K562 (cell line): ENCODE measurements at regions not wholly inside any gene's neighbourhood (a gene's known extent, or its start where the extent isn't known, plus 50 kb on each side); places are given as distances from the start of the nearest gene placed in this dataset.

Experiments
- ATAC-seq: fragments of 200-7000 bp; cut with Tn5 transposase; 3 replicates; pipeline ENCODE4 v1.9.1; 2020; ENCODE audit warnings: moderate library complexity
- BruUV-seq: library from RNA; stranded (reverse); fragments of 400-500 nt; replicated peaks from 2 replicates; lab custom pipeline; 2021; lab: Mats Ljungman, UMichigan
- CTCF ChIA-PET: fragments of 300-600 bp; formaldehyde crosslinking; extraction: SDS; loops from one replicate; lab custom pipeline; 2021; ENCODE audit warnings: low intra/inter-chr PET ratio; lab: Yijun Ruan, JAX
- POLR2A ChIA-PET: fragments of 300-600, 350-650 bp; sonication (Branson Sonifier 250); formaldehyde crosslinking; extraction: SDS; loops from one replicate; lab custom pipeline; 2021; ENCODE audit warnings: antibody characterized with exemption, inconsistent platforms; lab: Yijun Ruan, JAX
- DNase-seq, 4 experiments: peaks; one replicate each; pipeline versions ENCODE4 v3.0.0 to v3.0.0-alpha.2; 2011 to 2018; ENCODE audit warnings: low spot score in 3 of 4, mixed read lengths in 3 of 4; ENCODE audit errors: extremely low read depth in 1 of 4
- FAIRE-seq: peaks from 2 replicates; lab custom pipeline; 2011; peaks lifted over from hg19 to GRCh38; lab: Jason Lieb, UNC
- H2AFZ ChIP-seq: 2 replicates; pipeline ENCODE4 v1.6.0; 2011; ENCODE audit warnings: low read depth, low read length, control low read depth, inconsistent platforms
- H3K27ac ChIP-seq: fragments of 200-600 bp; 3 replicates; pipeline ENCODE4 v1.8.0; 2011; ENCODE audit warnings: low read depth, mild to moderate bottlenecking, control low read depth, inconsistent platforms, low read length, moderate library complexity, mixed read lengths; ENCODE audit errors: extremely low read depth
- H3K27me3 ChIP-seq, 2 experiments: fragments of 300-600 bp in 1 of 2; 2 replicates in 1 of 2; 3 replicates in 1 of 2; pipeline versions ENCODE4 v1.6.0 to v1.8.0; 2011; ENCODE audit warnings: inconsistent platforms in 2 of 2, low read length in 2 of 2, mild to moderate bottlenecking in 1 of 2, mixed read lengths in 1 of 2, moderate library complexity in 1 of 2; ENCODE audit not compliant: control insufficient read depth in 2 of 2, insufficient read depth in 2 of 2
- H3K36me3 ChIP-seq: fragments of 300-600 bp; 3 replicates; pipeline ENCODE4 v1.8.0; 2011; ENCODE audit warnings: mild to moderate bottlenecking, low read length, inconsistent platforms; ENCODE audit not compliant: control insufficient read depth, insufficient read depth
- H3K4me1 ChIP-seq, 2 experiments: fragments of 200-600 bp in 1 of 2; replicated peaks in 1 of 2; 2 replicates in 1 of 2; 3 replicates in 1 of 2; pipeline versions ENCODE4 v1.5.1 to v1.8.0; 2011; ENCODE audit warnings: inconsistent platforms in 2 of 2, low read length in 2 of 2, mild to moderate bottlenecking in 1 of 2, mixed read lengths in 1 of 2, moderate library complexity in 1 of 2; ENCODE audit not compliant: control insufficient read depth in 2 of 2, insufficient read depth in 2 of 2
- H3K4me2 ChIP-seq: 2 replicates; pipeline ENCODE4 v1.6.1; 2011; ENCODE audit warnings: low read length, control low read depth, inconsistent platforms, mixed read lengths; ENCODE audit not compliant: insufficient read depth
- H3K4me3 ChIP-seq: fragments of 200-600 bp; sonication (generic), shearing (Covaris generic); 2 replicates; pipeline ENCODE4 v1.5.1; 2016; ENCODE audit warnings: control low read depth, inconsistent platforms
- H3K79me2 ChIP-seq: fragments of 200-600 bp; 3 replicates; pipeline ENCODE4 v1.8.0; 2011; ENCODE audit warnings: low read length, inconsistent platforms; ENCODE audit not compliant: control insufficient read depth, insufficient read depth
- H3K9ac ChIP-seq, 2 experiments: 2 replicates each; pipeline versions ENCODE4 v1.6.0 to v1.6.1; 2011; ENCODE audit warnings: low read depth in 2 of 2, low read length in 2 of 2, control low read depth in 1 of 2, inconsistent platforms in 1 of 2, mild to moderate bottlenecking in 1 of 2, mixed read lengths in 1 of 2; ENCODE audit not compliant: insufficient read depth in 1 of 2
- H3K9me1 ChIP-seq: one replicate; pipeline ENCODE4 v1.6.0; 2011; ENCODE audit warnings: inconsistent platforms, mild to moderate bottlenecking, low read length, moderate library complexity; ENCODE audit not compliant: control insufficient read depth, insufficient read depth
- H3K9me3 ChIP-seq: replicated peaks from 2 replicates; pipeline ENCODE4 v1.5.1; 2011; ENCODE audit warnings: low read depth, low read length, inconsistent platforms; ENCODE audit not compliant: control insufficient read depth, insufficient read depth
- H4K20me1 ChIP-seq: replicated peaks from 2 replicates; pipeline ENCODE4 v1.6.1; 2011; ENCODE audit warnings: low read length, inconsistent platforms, mixed read lengths; ENCODE audit not compliant: control insufficient read depth, insufficient read depth
- ILK ChIP-seq: fragments of 450-650 bp; IDR thresholded peaks from 2 replicates; pipeline ENCODE4 v1.6.1; 2016; ENCODE audit warnings: missing genetic modification characterization, low read depth, mild to moderate bottlenecking, missing compliant biosample characterization, moderate library complexity, borderline replicate concordance
- SMARCC2 ChIP-seq: fragments of 450-650 bp; IDR thresholded peaks from 2 replicates; pipeline ENCODE4 v1.6.1; 2017; ENCODE audit warnings: antibody characterized with exemption, moderate library complexity, mild to moderate bottlenecking, low read depth
- SMC3 ChIP-seq: conservative IDR thresholded peaks from 2 replicates; pipeline ENCODE4 v1.6.1; 2011; ENCODE audit warnings: low read depth, low read length, improper control_type of control experiment; ENCODE audit not compliant: insufficient read depth
- SREBF2 ChIP-seq: sonication (generic); formaldehyde crosslinking; IDR thresholded peaks from 2 replicates; pipeline ENCODE4 v1.4.0; 2020; ENCODE audit warnings: mild to moderate bottlenecking, missing genetic modification reagents
- in situ Hi-C: fragments of 300-500 bp; cut with MboI; formaldehyde crosslinking; loops from 4 replicates; pipeline ENCODE4 v1.15.0; 2018; ENCODE audit warnings: inconsistent platforms, mixed read lengths
- intact Hi-C: fragments of 100-400 bp; cut with micrococcal nuclease; formaldehyde crosslinking; loops from 2 replicates; pipeline ENCODE4 v1.14.2; 2022
- TF ChIP-seq, protein P1 (sequence below), 2 experiments: fragments of 150-350 bp in 1 of 2; IDR thresholded peaks; 2 replicates each; pipeline ENCODE4 v1.6.1; 2012 to 2016; ENCODE audit warnings: low read depth in 2 of 2, low read length in 2 of 2, mild to moderate bottlenecking in 1 of 2, moderate library complexity in 1 of 2
- TF ChIP-seq, protein P2 (sequence below): fragments of 150-350 bp; IDR thresholded peaks from 2 replicates; pipeline ENCODE4 v1.6.1; 2014; ENCODE audit warnings: low read depth, mild to moderate bottlenecking, low read length, borderline replicate concordance
- TF ChIP-seq, protein P3 (sequence below), 2 experiments: fragments of 450-650 bp; formaldehyde crosslinking in 1 of 2; IDR thresholded peaks; 2 replicates each; pipeline versions ENCODE4 v1.4.0 to v1.6.1; 2014 to 2020; ENCODE audit warnings: mild to moderate bottlenecking in 2 of 2, borderline replicate concordance in 1 of 2, low read depth in 1 of 2

DNA sequence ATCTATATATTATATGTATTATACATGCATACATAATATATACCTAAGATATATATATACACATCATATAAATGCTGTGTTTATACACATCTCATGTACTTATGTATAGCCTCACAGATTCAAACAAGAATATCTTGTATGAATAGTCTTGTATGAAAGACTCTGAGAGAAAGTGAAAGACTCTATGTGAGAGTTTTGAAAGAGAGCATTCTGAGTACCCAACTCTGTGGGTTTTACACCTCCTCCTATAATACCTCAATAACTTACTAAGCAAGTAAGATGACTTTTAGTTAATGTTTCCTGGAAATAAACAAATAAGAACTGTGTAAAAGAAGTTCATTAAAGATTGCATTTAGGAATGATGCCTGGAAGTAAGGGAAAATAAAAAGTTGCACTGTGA lies 108.1 kb upstream of the GMNC start:
- POLR2A ChIA-PET: no interaction called here
- Histone ChIP-seq H3K4me1 (no peaks in the 10 kb centered on the region), H3K9ac (no peak overlapping the region), H2AFZ (no peak overlapping the region), H3K27me3 (no peaks in the 10 kb centered on the region), H3K27ac (no peak overlapping the region), H4K20me1 (no peaks in the 10 kb centered on the region), H3K4me2 (no peak overlapping the region), H3K36me3 (no peaks in the 10 kb centered on the region), H3K9me3 (no peaks in the 10 kb centered on the region), H3K9me1 (no peaks in the 10 kb centered on the region), H3K4me3 (no peak overlapping the region), H3K79me2 (no peaks in the 10 kb centered on the region)
- FAIRE-seq (no peak), ATAC-seq (no peak), DNase-seq (no peak)
- BruUV-seq: no TSS peak
- intact Hi-C loops: no loop called here
- in situ Hi-C loops: no loop called here
- CTCF ChIA-PET: no interaction called here
- TF ChIP-seq SMARCC2 (no peak), SMC3 (no peak), SREBF2 (CRISPR knock-in tag) (no peak), ILK (tag) (no peak)
- TF ChIP-seq, protein P1, sequence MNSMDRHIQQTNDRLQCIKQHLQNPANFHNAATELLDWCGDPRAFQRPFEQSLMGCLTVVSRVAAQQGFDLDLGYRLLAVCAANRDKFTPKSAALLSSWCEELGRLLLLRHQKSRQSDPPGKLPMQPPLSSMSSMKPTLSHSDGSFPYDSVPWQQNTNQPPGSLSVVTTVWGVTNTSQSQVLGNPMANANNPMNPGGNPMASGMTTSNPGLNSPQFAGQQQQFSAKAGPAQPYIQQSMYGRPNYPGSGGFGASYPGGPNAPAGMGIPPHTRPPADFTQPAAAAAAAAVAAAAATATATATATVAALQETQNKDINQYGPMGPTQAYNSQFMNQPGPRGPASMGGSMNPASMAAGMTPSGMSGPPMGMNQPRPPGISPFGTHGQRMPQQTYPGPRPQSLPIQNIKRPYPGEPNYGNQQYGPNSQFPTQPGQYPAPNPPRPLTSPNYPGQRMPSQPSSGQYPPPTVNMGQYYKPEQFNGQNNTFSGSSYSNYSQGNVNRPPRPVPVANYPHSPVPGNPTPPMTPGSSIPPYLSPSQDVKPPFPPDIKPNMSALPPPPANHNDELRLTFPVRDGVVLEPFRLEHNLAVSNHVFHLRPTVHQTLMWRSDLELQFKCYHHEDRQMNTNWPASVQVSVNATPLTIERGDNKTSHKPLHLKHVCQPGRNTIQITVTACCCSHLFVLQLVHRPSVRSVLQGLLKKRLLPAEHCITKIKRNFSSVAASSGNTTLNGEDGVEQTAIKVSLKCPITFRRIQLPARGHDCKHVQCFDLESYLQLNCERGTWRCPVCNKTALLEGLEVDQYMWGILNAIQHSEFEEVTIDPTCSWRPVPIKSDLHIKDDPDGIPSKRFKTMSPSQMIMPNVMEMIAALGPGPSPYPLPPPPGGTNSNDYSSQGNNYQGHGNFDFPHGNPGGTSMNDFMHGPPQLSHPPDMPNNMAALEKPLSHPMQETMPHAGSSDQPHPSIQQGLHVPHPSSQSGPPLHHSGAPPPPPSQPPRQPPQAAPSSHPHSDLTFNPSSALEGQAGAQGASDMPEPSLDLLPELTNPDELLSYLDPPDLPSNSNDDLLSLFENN (IDR thresholded peaks at IDR 0.05; ENCODE audit: low read depth in 2 of 2, low read length in 2 of 2): no peak
- TF ChIP-seq, protein P2, sequence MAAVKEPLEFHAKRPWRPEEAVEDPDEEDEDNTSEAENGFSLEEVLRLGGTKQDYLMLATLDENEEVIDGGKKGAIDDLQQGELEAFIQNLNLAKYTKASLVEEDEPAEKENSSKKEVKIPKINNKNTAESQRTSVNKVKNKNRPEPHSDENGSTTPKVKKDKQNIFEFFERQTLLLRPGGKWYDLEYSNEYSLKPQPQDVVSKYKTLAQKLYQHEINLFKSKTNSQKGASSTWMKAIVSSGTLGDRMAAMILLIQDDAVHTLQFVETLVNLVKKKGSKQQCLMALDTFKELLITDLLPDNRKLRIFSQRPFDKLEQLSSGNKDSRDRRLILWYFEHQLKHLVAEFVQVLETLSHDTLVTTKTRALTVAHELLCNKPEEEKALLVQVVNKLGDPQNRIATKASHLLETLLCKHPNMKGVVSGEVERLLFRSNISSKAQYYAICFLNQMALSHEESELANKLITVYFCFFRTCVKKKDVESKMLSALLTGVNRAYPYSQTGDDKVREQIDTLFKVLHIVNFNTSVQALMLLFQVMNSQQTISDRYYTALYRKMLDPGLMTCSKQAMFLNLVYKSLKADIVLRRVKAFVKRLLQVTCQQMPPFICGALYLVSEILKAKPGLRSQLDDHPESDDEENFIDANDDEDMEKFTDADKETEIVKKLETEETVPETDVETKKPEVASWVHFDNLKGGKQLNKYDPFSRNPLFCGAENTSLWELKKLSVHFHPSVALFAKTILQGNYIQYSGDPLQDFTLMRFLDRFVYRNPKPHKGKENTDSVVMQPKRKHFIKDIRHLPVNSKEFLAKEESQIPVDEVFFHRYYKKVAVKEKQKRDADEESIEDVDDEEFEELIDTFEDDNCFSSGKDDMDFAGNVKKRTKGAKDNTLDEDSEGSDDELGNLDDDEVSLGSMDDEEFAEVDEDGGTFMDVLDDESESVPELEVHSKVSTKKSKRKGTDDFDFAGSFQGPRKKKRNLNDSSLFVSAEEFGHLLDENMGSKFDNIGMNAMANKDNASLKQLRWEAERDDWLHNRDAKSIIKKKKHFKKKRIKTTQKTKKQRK: no peak
- TF ChIP-seq, protein P3, sequence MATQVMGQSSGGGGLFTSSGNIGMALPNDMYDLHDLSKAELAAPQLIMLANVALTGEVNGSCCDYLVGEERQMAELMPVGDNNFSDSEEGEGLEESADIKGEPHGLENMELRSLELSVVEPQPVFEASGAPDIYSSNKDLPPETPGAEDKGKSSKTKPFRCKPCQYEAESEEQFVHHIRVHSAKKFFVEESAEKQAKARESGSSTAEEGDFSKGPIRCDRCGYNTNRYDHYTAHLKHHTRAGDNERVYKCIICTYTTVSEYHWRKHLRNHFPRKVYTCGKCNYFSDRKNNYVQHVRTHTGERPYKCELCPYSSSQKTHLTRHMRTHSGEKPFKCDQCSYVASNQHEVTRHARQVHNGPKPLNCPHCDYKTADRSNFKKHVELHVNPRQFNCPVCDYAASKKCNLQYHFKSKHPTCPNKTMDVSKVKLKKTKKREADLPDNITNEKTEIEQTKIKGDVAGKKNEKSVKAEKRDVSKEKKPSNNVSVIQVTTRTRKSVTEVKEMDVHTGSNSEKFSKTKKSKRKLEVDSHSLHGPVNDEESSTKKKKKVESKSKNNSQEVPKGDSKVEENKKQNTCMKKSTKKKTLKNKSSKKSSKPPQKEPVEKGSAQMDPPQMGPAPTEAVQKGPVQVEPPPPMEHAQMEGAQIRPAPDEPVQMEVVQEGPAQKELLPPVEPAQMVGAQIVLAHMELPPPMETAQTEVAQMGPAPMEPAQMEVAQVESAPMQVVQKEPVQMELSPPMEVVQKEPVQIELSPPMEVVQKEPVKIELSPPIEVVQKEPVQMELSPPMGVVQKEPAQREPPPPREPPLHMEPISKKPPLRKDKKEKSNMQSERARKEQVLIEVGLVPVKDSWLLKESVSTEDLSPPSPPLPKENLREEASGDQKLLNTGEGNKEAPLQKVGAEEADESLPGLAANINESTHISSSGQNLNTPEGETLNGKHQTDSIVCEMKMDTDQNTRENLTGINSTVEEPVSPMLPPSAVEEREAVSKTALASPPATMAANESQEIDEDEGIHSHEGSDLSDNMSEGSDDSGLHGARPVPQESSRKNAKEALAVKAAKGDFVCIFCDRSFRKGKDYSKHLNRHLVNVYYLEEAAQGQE (IDR thresholded peaks at IDR 0.05; ENCODE audit: borderline replicate concordance): no peak
- TF ChIP-seq, protein P3 (CRISPR knock-in tag; IDR thresholded peaks at IDR 0.05; ENCODE audit: low read depth): no peak
